DND-41 (cell line): ENCODE measurements at regions not wholly inside any gene's neighbourhood (a gene's known extent, or its start where the extent isn't known, plus 50 kb on each side); places are given as distances from the start of the nearest gene placed in this dataset.

Source experiments
- CTCF ChIP-seq: IDR thresholded peaks from 2 replicates; pipeline ENCODE4 v1.5.1; 2012; ENCODE audit warnings: borderline replicate concordance, low read length, moderate library complexity, mild to moderate bottlenecking; ENCODE audit not compliant: poor library complexity, severe bottlenecking; ENCODE audit errors: extremely low read depth
- EZH2 ChIP-seq: IDR thresholded peaks from 3 replicates; pipeline ENCODE4 v1.6.1; 2012; ENCODE audit warnings: borderline replicate concordance, low read depth, mild to moderate bottlenecking, moderate library complexity, low read length, inconsistent platforms; ENCODE audit not compliant: severe bottlenecking

- TF ChIP-seq CTCF (no peak), EZH2 (no peak)
Observed at GRCh38 chr17:51355441-51356410, 95.4 kb downstream of the UTP18 start.
